HepG2 (cell line): ENCODE measurements at regions not wholly inside any gene's neighbourhood (a gene's known extent, or its start where the extent isn't known, plus 50 kb on each side); places are given as distances from the start of the nearest gene placed in this dataset.
A peak's percentile ranks its signal among the peaks of the same experiment; 100 is the strongest.

Source experiments
- CHD2 ChIP-seq: IDR thresholded peaks from 2 replicates; pipeline ENCODE4 v1.6.1; 2011; ENCODE audit warnings: low read depth, low read length, improper control_type of control experiment
- FOXA1 ChIP-seq, 2 experiments: fragments of 450-650 bp in 1 of 2; sonication (generic) in 1 of 2; formaldehyde crosslinking in 1 of 2; IDR thresholded peaks; 2 replicates each; pipeline versions ENCODE4 v1.4.0 to v1.6.1; 2016 to 2020; ENCODE audit warnings: missing genetic modification reagents in 1 of 2
- REPIN1 ChIP-seq: sonication (generic); formaldehyde crosslinking; IDR thresholded peaks from 2 replicates; pipeline ENCODE4 v1.8.0; 2022; ENCODE audit warnings: missing genetic modification reagents, low read depth, mild to moderate bottlenecking, borderline replicate concordance
- SYNCRIP ChIP-seq: fragments of 200-400 bp; formaldehyde crosslinking; IDR thresholded peaks from 2 replicates; pipeline ENCODE4 v1.6.1; 2018; ENCODE audit warnings: mild to moderate bottlenecking, low read depth, low read length; ENCODE audit not compliant: insufficient read depth
- ZFP36 ChIP-seq: fragments of 150-350 bp; IDR thresholded peaks from 2 replicates; pipeline ENCODE4 v1.6.1; 2018; ENCODE audit warnings: borderline replicate concordance, low read length, low read depth; ENCODE audit not compliant: partially characterized antibody
- ZNF350 ChIP-seq: sonication (generic); formaldehyde crosslinking; IDR thresholded peaks from 2 replicates; pipeline ENCODE4 v1.4.0; 2020; ENCODE audit warnings: mild to moderate bottlenecking, low read depth, missing genetic modification reagents, borderline replicate concordance
- ZNF451 ChIP-seq: sonication (generic); formaldehyde crosslinking; IDR thresholded peaks from 2 replicates; pipeline ENCODE4 v1.5.0; 2020; ENCODE audit warnings: mild to moderate bottlenecking, missing genetic modification reagents
- ZNF644 ChIP-seq: IDR thresholded peaks from 2 replicates; pipeline ENCODE4 v1.6.1; 2016; ENCODE audit warnings: low read depth
- TF ChIP-seq, protein P1 (sequence below): sonication (generic); formaldehyde crosslinking; IDR thresholded peaks from 2 replicates; pipeline ENCODE4 v1.4.0; 2020; ENCODE audit warnings: mild to moderate bottlenecking, missing genetic modification reagents
- TF ChIP-seq, protein P2 (sequence below): sonication (generic); formaldehyde crosslinking; IDR thresholded peaks from 2 replicates; pipeline ENCODE4 v1.4.0; 2020; ENCODE audit warnings: low read depth, mild to moderate bottlenecking, missing genetic modification reagents
- TF ChIP-seq, protein P3 (sequence below): sonication (generic); formaldehyde crosslinking; IDR thresholded peaks from 2 replicates; pipeline ENCODE4 v1.9.0; 2021; ENCODE audit warnings: missing genetic modification reagents, borderline replicate concordance
- TF ChIP-seq, protein P4 (sequence below): sonication (generic); formaldehyde crosslinking; IDR thresholded peaks from 2 replicates; pipeline ENCODE4 v1.4.0; 2020; ENCODE audit warnings: missing genetic modification reagents
- TF ChIP-seq, protein P5 (sequence below): sonication (generic); formaldehyde crosslinking; IDR thresholded peaks from 2 replicates; pipeline ENCODE4 v1.4.0; 2020; ENCODE audit warnings: mild to moderate bottlenecking, missing genetic modification reagents
- TF ChIP-seq, protein P6 (sequence below): sonication (generic); formaldehyde crosslinking; IDR thresholded peaks from 2 replicates; pipeline ENCODE4 v1.5.1; 2020; ENCODE audit warnings: mild to moderate bottlenecking, moderate library complexity, missing genetic modification reagents
- TF ChIP-seq, protein P7 (sequence below): IDR thresholded peaks from 2 replicates; pipeline ENCODE4 v1.6.1; 2016; ENCODE audit warnings: low read depth, control low read depth

DNA sequence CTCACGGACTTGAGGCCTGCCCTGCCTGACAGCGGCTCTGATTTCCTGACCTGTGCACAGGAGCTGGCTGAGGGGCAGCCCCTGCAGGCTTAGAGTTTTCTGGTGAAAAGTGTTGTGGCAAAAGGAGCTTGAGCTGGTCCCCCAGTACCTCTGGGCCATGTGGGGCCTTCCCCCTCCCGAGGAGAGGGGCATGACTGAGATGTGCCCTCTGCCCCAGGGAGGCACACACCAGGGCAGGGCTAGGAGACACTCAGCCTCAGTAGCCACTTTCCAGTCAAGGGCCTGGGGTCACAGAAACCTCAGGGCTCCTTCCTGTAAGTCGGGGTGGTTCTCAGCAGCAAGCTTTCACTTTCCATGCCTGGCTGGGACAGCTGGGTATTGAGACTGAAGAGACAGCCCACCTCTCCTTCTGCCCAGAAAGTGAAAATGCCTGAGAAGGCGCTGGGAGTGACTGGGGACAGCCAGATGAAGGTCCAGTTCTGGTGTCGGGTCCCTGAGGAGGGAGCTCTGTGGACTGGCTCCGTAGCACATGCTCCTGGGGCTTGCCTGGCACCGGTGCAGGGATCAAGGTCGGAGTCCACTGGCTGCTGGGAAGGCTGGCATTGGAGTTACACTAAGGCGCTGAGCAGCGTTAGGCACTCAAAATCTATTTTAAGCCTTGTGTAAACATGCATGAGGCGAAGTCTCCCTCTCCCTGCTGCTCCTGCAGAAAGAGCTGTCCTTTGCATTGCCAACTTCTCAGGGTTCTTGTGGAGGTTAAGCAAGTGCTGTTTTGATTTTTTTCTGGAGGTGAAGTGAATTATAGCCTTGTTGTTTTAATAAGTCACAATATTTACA is 394.9 kb downstream of the GADD45G start (continued):
- TF ChIP-seq, protein P1, sequence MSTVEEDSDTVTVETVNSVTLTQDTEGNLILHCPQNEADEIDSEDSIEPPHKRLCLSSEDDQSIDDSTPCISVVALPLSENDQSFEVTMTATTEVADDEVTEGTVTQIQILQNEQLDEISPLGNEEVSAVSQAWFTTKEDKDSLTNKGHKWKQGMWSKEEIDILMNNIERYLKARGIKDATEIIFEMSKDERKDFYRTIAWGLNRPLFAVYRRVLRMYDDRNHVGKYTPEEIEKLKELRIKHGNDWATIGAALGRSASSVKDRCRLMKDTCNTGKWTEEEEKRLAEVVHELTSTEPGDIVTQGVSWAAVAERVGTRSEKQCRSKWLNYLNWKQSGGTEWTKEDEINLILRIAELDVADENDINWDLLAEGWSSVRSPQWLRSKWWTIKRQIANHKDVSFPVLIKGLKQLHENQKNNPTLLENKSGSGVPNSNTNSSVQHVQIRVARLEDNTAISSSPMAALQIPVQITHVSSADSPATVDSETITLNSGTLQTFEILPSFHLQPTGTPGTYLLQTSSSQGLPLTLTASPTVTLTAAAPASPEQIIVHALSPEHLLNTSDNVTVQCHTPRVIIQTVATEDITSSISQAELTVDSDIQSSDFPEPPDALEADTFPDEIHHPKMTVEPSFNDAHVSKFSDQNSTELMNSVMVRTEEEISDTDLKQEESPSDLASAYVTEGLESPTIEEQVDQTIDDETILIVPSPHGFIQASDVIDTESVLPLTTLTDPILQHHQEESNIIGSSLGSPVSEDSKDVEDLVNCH, result no peak
- TF ChIP-seq ZFP36 (no peak), ZNF451 (CRISPR knock-in tag) (no peak), ZNF644 (CRISPR knock-in tag) (peak; percentile 65; the same call in 1 of the 2 replicates), SYNCRIP (no peak), REPIN1 (CRISPR knock-in tag) (0 out of 2 replicates have a peak, but pooled peaks have one; percentile 41), FOXA1 (IDR thresholded peaks at IDR 0.05) (no peak), FOXA1 (CRISPR knock-in tag; IDR thresholded peaks at IDR 0.05) (peak; percentile 94), ZNF350 (peak; percentile 34; the same call in 1 of the 2 replicates), CHD2 (no peak)
- TF ChIP-seq, protein P2, sequence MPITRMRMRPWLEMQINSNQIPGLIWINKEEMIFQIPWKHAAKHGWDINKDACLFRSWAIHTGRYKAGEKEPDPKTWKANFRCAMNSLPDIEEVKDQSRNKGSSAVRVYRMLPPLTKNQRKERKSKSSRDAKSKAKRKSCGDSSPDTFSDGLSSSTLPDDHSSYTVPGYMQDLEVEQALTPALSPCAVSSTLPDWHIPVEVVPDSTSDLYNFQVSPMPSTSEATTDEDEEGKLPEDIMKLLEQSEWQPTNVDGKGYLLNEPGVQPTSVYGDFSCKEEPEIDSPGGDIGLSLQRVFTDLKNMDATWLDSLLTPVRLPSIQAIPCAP (CRISPR knock-in tag), result no peak
- TF ChIP-seq, protein P3, sequence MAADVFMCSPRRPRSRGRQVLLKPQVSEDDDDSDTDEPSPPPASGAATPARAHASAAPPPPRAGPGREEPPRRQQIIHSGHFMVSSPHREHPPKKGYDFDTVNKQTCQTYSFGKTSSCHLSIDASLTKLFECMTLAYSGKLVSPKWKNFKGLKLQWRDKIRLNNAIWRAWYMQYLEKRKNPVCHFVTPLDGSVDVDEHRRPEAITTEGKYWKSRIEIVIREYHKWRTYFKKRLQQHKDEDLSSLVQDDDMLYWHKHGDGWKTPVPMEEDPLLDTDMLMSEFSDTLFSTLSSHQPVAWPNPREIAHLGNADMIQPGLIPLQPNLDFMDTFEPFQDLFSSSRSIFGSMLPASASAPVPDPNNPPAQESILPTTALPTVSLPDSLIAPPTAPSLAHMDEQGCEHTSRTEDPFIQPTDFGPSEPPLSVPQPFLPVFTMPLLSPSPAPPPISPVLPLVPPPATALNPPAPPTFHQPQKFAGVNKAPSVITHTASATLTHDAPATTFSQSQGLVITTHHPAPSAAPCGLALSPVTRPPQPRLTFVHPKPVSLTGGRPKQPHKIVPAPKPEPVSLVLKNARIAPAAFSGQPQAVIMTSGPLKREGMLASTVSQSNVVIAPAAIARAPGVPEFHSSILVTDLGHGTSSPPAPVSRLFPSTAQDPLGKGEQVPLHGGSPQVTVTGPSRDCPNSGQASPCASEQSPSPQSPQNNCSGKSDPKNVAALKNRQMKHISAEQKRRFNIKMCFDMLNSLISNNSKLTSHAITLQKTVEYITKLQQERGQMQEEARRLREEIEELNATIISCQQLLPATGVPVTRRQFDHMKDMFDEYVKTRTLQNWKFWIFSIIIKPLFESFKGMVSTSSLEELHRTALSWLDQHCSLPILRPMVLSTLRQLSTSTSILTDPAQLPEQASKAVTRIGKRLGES (CRISPR knock-in tag), result no peak
- TF ChIP-seq, protein P4, sequence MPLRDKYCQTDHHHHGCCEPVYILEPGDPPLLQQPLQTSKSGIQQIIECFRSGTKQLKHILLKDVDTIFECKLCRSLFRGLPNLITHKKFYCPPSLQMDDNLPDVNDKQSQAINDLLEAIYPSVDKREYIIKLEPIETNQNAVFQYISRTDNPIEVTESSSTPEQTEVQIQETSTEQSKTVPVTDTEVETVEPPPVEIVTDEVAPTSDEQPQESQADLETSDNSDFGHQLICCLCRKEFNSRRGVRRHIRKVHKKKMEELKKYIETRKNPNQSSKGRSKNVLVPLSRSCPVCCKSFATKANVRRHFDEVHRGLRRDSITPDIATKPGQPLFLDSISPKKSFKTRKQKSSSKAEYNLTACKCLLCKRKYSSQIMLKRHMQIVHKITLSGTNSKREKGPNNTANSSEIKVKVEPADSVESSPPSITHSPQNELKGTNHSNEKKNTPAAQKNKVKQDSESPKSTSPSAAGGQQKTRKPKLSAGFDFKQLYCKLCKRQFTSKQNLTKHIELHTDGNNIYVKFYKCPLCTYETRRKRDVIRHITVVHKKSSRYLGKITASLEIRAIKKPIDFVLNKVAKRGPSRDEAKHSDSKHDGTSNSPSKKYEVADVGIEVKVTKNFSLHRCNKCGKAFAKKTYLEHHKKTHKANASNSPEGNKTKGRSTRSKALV, result no peak
- TF ChIP-seq, protein P5, sequence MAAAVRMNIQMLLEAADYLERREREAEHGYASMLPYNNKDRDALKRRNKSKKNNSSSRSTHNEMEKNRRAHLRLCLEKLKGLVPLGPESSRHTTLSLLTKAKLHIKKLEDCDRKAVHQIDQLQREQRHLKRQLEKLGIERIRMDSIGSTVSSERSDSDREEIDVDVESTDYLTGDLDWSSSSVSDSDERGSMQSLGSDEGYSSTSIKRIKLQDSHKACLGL (CRISPR knock-in tag), result peak; percentile 59; the same call in 1 of the 2 replicates
- TF ChIP-seq, protein P6, sequence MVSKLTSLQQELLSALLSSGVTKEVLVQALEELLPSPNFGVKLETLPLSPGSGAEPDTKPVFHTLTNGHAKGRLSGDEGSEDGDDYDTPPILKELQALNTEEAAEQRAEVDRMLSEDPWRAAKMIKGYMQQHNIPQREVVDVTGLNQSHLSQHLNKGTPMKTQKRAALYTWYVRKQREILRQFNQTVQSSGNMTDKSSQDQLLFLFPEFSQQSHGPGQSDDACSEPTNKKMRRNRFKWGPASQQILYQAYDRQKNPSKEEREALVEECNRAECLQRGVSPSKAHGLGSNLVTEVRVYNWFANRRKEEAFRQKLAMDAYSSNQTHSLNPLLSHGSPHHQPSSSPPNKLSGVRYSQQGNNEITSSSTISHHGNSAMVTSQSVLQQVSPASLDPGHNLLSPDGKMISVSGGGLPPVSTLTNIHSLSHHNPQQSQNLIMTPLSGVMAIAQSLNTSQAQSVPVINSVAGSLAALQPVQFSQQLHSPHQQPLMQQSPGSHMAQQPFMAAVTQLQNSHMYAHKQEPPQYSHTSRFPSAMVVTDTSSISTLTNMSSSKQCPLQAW (CRISPR knock-in tag), result no peak
- TF ChIP-seq, protein P7, sequence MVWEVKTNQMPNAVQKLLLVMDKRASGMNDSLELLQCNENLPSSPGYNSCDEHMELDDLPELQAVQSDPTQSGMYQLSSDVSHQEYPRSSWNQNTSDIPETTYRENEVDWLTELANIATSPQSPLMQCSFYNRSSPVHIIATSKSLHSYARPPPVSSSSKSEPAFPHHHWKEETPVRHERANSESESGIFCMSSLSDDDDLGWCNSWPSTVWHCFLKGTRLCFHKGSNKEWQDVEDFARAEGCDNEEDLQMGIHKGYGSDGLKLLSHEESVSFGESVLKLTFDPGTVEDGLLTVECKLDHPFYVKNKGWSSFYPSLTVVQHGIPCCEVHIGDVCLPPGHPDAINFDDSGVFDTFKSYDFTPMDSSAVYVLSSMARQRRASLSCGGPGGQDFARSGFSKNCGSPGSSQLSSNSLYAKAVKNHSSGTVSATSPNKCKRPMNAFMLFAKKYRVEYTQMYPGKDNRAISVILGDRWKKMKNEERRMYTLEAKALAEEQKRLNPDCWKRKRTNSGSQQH, result no peak
